Endothelial cell of umbilical vein (primary cell): ENCODE measurements at regions not wholly inside any gene's neighbourhood (a gene's known extent, or its start where the extent isn't known, plus 50 kb on each side); places are given as distances from the start of the nearest gene placed in this dataset.

Experiments used
- BruUV-seq: library from RNA; stranded (reverse); fragments of 400-500 nt; replicated peaks from 2 replicates; lab custom pipeline; 2021; lab: Mats Ljungman, UMichigan
- CTCF ChIA-PET: fragments of 300-600, 350-600 bp; sonication (Branson Sonifier 250); formaldehyde crosslinking; loops from one replicate; lab custom pipeline; 2021; ENCODE audit warnings: antibody characterized with exemption, inconsistent platforms; lab: Charles Lee
- POLR2A ChIA-PET: fragments of 300-600, 350-600 bp; sonication (Branson Sonifier 250); formaldehyde crosslinking; loops from one replicate; lab custom pipeline; 2021; ENCODE audit warnings: antibody characterized with exemption, inconsistent platforms; lab: Charles Lee
- DNase-seq: peaks from one replicate; pipeline ENCODE4 v3.0.0-alpha.2; 2011; ENCODE audit warnings: low read depth, low spot score
- FAIRE-seq: peaks from 2 replicates; lab custom pipeline; 2011; peaks lifted over from hg19 to GRCh38; lab: Jason Lieb, UNC
- H2AFZ ChIP-seq: 2 replicates; pipeline ENCODE4 v1.6.0; 2012; ENCODE audit warnings: low read depth, low read length, control low read depth, inconsistent platforms
- H3K27ac ChIP-seq: 2 replicates; pipeline ENCODE4 v1.5.1; 2011; ENCODE audit warnings: low read depth, mild to moderate bottlenecking, control low read depth, low read length, moderate library complexity; ENCODE audit not compliant: insufficient read depth
- H3K27me3 ChIP-seq, 2 experiments: 2 replicates each; pipeline versions ENCODE4 v1.6.0 to v1.6.1; 2011; ENCODE audit warnings: low read length in 2 of 2, mixed read lengths in 1 of 2; ENCODE audit not compliant: control insufficient read depth in 2 of 2, insufficient read depth in 2 of 2
- H3K36me3 ChIP-seq, 2 experiments: 2 replicates in 1 of 2; 3 replicates in 1 of 2; pipeline ENCODE4 v1.5.1; 2011; ENCODE audit warnings: low read length in 2 of 2, mild to moderate bottlenecking in 1 of 2, moderate library complexity in 1 of 2; ENCODE audit not compliant: control insufficient read depth in 2 of 2, insufficient read depth in 2 of 2; ENCODE audit errors: extremely low read depth in 1 of 2
- H3K4me1 ChIP-seq: 3 replicates; pipeline ENCODE4 v1.5.1; 2011; ENCODE audit warnings: mild to moderate bottlenecking, low read length; ENCODE audit not compliant: control insufficient read depth, insufficient read depth; ENCODE audit errors: extremely low read depth
- H3K4me2 ChIP-seq: 2 replicates; pipeline ENCODE4 v1.6.1; 2011; ENCODE audit warnings: low read length, control low read depth, mixed read lengths; ENCODE audit not compliant: insufficient read depth
- H3K4me3 ChIP-seq, 3 experiments: fragments of 200-600 bp in 1 of 3; sonication (generic), shearing (Covaris generic) in 1 of 3; replicated peaks in 1 of 3; 2 replicates each; pipeline ENCODE4 v1.5.1; 2011 to 2016; ENCODE audit warnings: control low read depth in 3 of 3, low read length in 3 of 3, mild to moderate bottlenecking in 2 of 3, inconsistent platforms in 1 of 3, low read depth in 1 of 3, moderate library complexity in 1 of 3; ENCODE audit not compliant: insufficient read depth in 1 of 3
- H3K79me2 ChIP-seq: 2 replicates; pipeline ENCODE4 v1.6.0; 2012; ENCODE audit warnings: low read length, inconsistent platforms; ENCODE audit not compliant: control insufficient read depth, insufficient read depth
- H3K9ac ChIP-seq: replicated peaks from 2 replicates; pipeline ENCODE3; 2011; ENCODE audit warnings: low read length, control low read depth; ENCODE audit not compliant: insufficient read depth; ENCODE audit errors: extremely low read depth
- H3K9me1 ChIP-seq: replicated peaks from 3 replicates; pipeline ENCODE4 v1.6.0; 2011; ENCODE audit warnings: mild to moderate bottlenecking, low read length; ENCODE audit not compliant: control insufficient read depth, insufficient read depth; ENCODE audit errors: extremely low read depth
- H3K9me3 ChIP-seq: replicated peaks from 2 replicates; pipeline ENCODE4 v1.5.1; 2012; ENCODE audit warnings: low read length, inconsistent platforms; ENCODE audit not compliant: control insufficient read depth, insufficient read depth
- H4K20me1 ChIP-seq: replicated peaks from 2 replicates; pipeline ENCODE3; 2011; ENCODE audit warnings: mild to moderate bottlenecking, low read length; ENCODE audit not compliant: control insufficient read depth, insufficient read depth; ENCODE audit errors: extremely low read depth
- CTCF ChIP-seq, 2 donors: IDR thresholded peaks; 1 replicate in 1 of 2; 2 replicates in 1 of 2; pipeline ENCODE4 v1.5.1; 2011; ENCODE audit warnings: low read length in 2 of 2, mild to moderate bottlenecking in 2 of 2, moderate library complexity in 2 of 2, control low read depth in 1 of 2, inconsistent platforms in 1 of 2, low read depth in 1 of 2; ENCODE audit not compliant: insufficient read depth in 1 of 2; ENCODE audit errors: extremely low read depth in 1 of 2
- EZH2 ChIP-seq: IDR thresholded peaks from 2 replicates; pipeline ENCODE4 v1.6.1; 2012; ENCODE audit warnings: borderline replicate concordance, low read depth, mild to moderate bottlenecking, moderate library complexity, low read length, inconsistent platforms; ENCODE audit not compliant: severe bottlenecking
- FOS ChIP-seq: IDR thresholded peaks from 2 replicates; pipeline ENCODE4 v1.6.1; 2011; ENCODE audit warnings: mild to moderate bottlenecking, low read length, moderate library complexity, borderline replicate concordance; ENCODE audit not compliant: insufficient read depth
- GATA2 ChIP-seq: IDR thresholded peaks from 2 replicates; pipeline ENCODE4 v1.7.0; 2011; ENCODE audit warnings: low read depth, mild to moderate bottlenecking, moderate library complexity, mixed read lengths, low read length; ENCODE audit not compliant: insufficient read length, insufficient read depth
- JUN ChIP-seq: IDR thresholded peaks from 2 replicates; pipeline ENCODE4 v1.6.1; 2011; ENCODE audit warnings: borderline replicate concordance, low read depth; ENCODE audit not compliant: insufficient read length, insufficient read depth
- MAX ChIP-seq: IDR thresholded peaks from 2 replicates; pipeline ENCODE4 v1.6.1; 2011; ENCODE audit not compliant: insufficient read depth, insufficient read length
- MYC ChIP-seq: IDR thresholded peaks from one replicate; pipeline ENCODE4 v1.6.1; 2011; ENCODE audit warnings: mild to moderate bottlenecking, low read depth, low read length
- POLR2A ChIP-seq: IDR thresholded peaks from 2 replicates; pipeline ENCODE4 v1.6.1; 2012; ENCODE audit warnings: low read depth, mild to moderate bottlenecking, control low read depth, low read length
- POLR2AphosphoS5 ChIP-seq: IDR thresholded peaks from 2 replicates; pipeline ENCODE4 v1.6.1; 2012; ENCODE audit warnings: low read depth, mild to moderate bottlenecking, control low read depth, low read length, moderate library complexity; ENCODE audit not compliant: insufficient read depth
- dilution Hi-C: fragments of 300-500 bp; cut with MboI; formaldehyde crosslinking; loops from one replicate; pipeline ENCODE4 v1.15.0; 2019; ENCODE audit warnings: low sequenced_read_pairs; ENCODE audit not compliant: extremely low pct_ligation_motif_present
- intact Hi-C: fragments of 100-400 bp; cut with micrococcal nuclease; formaldehyde crosslinking; loops from one replicate; pipeline ENCODE4 v1.10.0; 2022

GRCh38 chr13:40182591-40182990, 483.9 kb downstream of the FOXO1 start:
- dilution Hi-C loops (no loop called here), intact Hi-C loops (no loop called here)
- ChIA-PET POLR2A (no interaction called here), CTCF (interaction anchor here (1.0 kb wide), 1 partner anchor 9 kb away, joined by 3 read pairs; no protein-coding TSS in a partner anchor)
- H3K4me3 ChIP-seq = no peak overlapping the region
- no peak for DNase-seq
- H3K9me1 ChIP-seq = no peaks in the 10 kb centered on the region
- H4K20me1 ChIP-seq = no peaks in the 10 kb centered on the region
- TF ChIP-seq MYC (no peak), POLR2A (no peak), POLR2AphosphoS5 (no peak), EZH2 (no peak), CTCF (IDR thresholded peaks at IDR 0.05; ENCODE audit: extremely low read depth in 1 of 2, insufficient read depth in 1 of 2, low read depth in 1 of 2, low read length in 2 of 2) (no peak)
- BruUV-seq = no TSS peak
- no peaks in the 10 kb centered on the region for H3K36me3 ChIP-seq
- H2AFZ ChIP-seq = no peak overlapping the region
- no peak for FAIRE-seq
- H3K4me2 ChIP-seq = no peak overlapping the region
- no peak overlapping the region for H3K27ac ChIP-seq
- no peak overlapping the region for H3K9ac ChIP-seq
- no peaks in the 10 kb centered on the region for H3K9me3 ChIP-seq
- no peaks in the 10 kb centered on the region for H3K79me2 ChIP-seq
- H3K4me1 ChIP-seq = no peaks in the 10 kb centered on the region
- H3K27me3 ChIP-seq = no peaks in the 10 kb centered on the region

DNA sequence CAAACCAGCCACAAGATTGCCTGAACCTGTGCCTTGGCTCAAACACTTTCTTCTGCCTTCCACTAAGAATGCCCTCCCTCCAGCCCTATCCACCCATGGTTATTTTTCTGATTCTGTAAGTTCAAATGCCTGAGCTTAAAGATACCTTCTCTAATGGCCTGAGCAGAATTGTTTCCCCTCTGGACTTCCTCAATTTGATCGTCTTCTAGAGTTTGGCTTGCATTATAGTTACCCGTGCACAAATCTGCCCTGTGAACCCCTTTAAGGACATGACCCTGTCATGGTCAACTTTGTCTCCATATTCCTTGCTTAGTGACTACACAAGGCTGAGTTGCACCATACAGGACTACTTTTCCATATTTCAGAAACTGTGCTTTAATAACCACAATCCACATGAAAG, 481.0 kb downstream of the FOXO1 start:
- Histone ChIP-seq H3K9me1 (no peaks in the 10 kb centered on the region), H3K9ac (no peak overlapping the region), H3K4me1 (peaks cover 7% of the 10 kb centered on the region), H3K4me2 (no peak overlapping the region), H3K9me3 (no peaks in the 10 kb centered on the region), H3K36me3 (no peaks in the 10 kb centered on the region), H3K27ac (no peak overlapping the region), H3K79me2 (no peaks in the 10 kb centered on the region), H2AFZ (no peak overlapping the region), H3K27me3 (no peaks in the 10 kb centered on the region), H3K4me3 (no peak overlapping the region), H4K20me1 (no peaks in the 10 kb centered on the region)
- no peak for TF ChIP-seq GATA2
- no peak for TF ChIP-seq FOS
- TF ChIP-seq MAX = no peak
- TF ChIP-seq POLR2A = no peak
- no peak for TF ChIP-seq POLR2AphosphoS5
- no peak for TF ChIP-seq CTCF (IDR thresholded peaks at IDR 0.05; ENCODE audit: extremely low read depth in 1 of 2, insufficient read depth in 1 of 2, low read depth in 1 of 2, low read length in 2 of 2)
- no peak for TF ChIP-seq JUN
- no peak for TF ChIP-seq EZH2
- TF ChIP-seq MYC = no peak
- dilution Hi-C loops = no loop called here
- intact Hi-C loops = no loop called here
- no TSS peak for BruUV-seq
- DNase-seq (no peak), FAIRE-seq (no peak)
- ChIA-PET POLR2A (no interaction called here), CTCF (no interaction called here)
